Activated naive CD4-positive, alpha-beta T cell treated with anti-CD3 and anti-CD28 coated beads, Interleukin-2, amount 50 U/mL, for 72 hours (primary cell): ENCODE measurements at regions not wholly inside any gene's neighbourhood (a gene's known extent, or its start where the extent isn't known, plus 50 kb on each side); places are given as distances from the start of the nearest gene placed in this dataset.

Experiments used
- ATAC-seq, 2 donors: fragments of 150-1000 bp; cut with Tn5 transposase; 2 replicates each; pipeline ENCODE4 v1.10.0; 2021; ENCODE audit warnings: mild to moderate bottlenecking in 2 of 2, moderate library complexity in 2 of 2
- DNase-seq, 2 donors: peaks; one replicate each; pipeline ENCODE4 v3.0.0; 2021 to 2022; ENCODE audit warnings: low spot score in 2 of 2
- H3K27ac Mint-ChIP-seq, 2 donors: one replicate each; pipeline ENCODE4 v1.8.0; 2022; ENCODE audit warnings: mild to moderate bottlenecking in 2 of 2, mixed read lengths in 2 of 2
- H3K36me3 Mint-ChIP-seq, 2 donors: one replicate each; pipeline ENCODE4 v1.8.0; 2022; ENCODE audit warnings: mixed read lengths in 2 of 2
- H3K9me3 Mint-ChIP-seq, 2 donors: one replicate each; pipeline ENCODE4 v1.8.0; 2022; ENCODE audit warnings: mixed read lengths in 2 of 2

GRCh38 chr18:67612281-67612680 lies 95.8 kb upstream of the DSEL start:
- H3K36me3 Mint-ChIP-seq: no peaks in the 10 kb centered on the region
- H3K27ac Mint-ChIP-seq: no peak overlapping the region
- ATAC-seq: no peak
- no peak for DNase-seq
- no peaks in the 10 kb centered on the region for H3K9me3 Mint-ChIP-seq

- Mint-ChIP-seq H3K9me3 (peaks cover 0 to 3% of the 10 kb centered on the region in 2 donors), H3K36me3 (no peaks in the 10 kb centered on the region), H3K27ac (no peak overlapping the region)
- ATAC-seq: no peak
- no peak for DNase-seq
Measured at GRCh38 chr18:67608615-67609273, 92.2 kb upstream of the DSEL start.

- no peak for ATAC-seq
- H3K27ac Mint-ChIP-seq: no peak overlapping the region
- H3K9me3 Mint-ChIP-seq: peaks cover 0 to 3% of the 10 kb centered on the region in 2 donors
- no peak for DNase-seq
- H3K36me3 Mint-ChIP-seq: no peaks in the 10 kb centered on the region
Measured at GRCh38 chr18:67608191-67608590, 91.7 kb upstream of the DSEL start.

GRCh38 chr18:67600181-67601180 lies 84.0 kb upstream of the DSEL start:
- Mint-ChIP-seq H3K27ac (no peak overlapping the region), H3K9me3 (peaks cover 0 to 6% of the 10 kb centered on the region in 2 donors), H3K36me3 (no peaks in the 10 kb centered on the region)
- ATAC-seq (no peak), DNase-seq (no peak)

DNA sequence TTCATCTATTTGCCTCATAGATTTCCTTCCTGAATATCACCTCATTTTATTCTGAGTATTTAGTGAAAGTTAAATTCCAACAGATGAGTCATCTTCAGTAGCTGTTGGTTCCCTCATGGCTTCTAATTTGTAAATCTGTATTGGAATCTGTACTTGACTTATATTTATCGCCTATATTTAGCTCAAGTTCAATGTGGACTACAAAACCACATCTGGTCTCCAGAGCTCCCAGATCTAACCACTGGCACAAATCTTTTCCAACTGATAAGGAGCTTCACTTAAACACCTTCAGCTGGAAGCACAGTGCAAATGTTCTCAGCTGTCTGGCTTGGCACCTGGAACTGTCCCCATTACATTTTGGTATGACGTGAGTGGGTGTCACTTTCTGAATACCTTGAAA lies 82.8 kb upstream of the DSEL start:
- Mint-ChIP-seq H3K36me3 (no peaks in the 10 kb centered on the region), H3K9me3 (peaks cover 0 to 12% of the 10 kb centered on the region in 2 donors), H3K27ac (no peak overlapping the region)
- DNase-seq (no peak), ATAC-seq (no peak)

- Mint-ChIP-seq H3K27ac (no peak overlapping the region), H3K36me3 (no peaks in the 10 kb centered on the region), H3K9me3 (peaks cover 0 to 8% of the 10 kb centered on the region in 2 donors)
- ATAC-seq (no peak), DNase-seq (no peak)
Measured at GRCh38 chr18:67597759-67598158, 81.2 kb upstream of the DSEL start.

DNA sequence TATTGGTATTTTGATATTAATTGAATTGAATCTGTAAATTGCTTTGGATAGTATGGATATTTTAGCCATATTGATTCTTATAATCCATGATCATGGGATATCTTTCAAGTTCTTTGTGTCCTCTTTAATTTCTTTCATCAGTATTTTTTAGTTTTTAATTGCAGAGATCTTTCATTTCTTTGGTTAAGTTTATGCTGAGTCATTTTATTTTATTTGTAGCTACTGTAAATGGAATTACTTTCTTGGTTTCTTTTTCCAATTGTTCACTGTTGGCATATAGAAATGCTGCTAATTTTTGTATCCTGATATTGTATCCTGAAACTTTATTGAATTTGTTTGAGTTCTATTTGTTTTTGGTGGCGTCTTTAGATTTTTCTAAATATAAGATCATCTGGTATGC lies 79.5 kb upstream of the DSEL start:
- H3K36me3 Mint-ChIP-seq: no peaks in the 10 kb centered on the region
- DNase-seq: no peak
- ATAC-seq: no peak
- peaks cover 0 to 8% of the 10 kb centered on the region in 2 donors for H3K9me3 Mint-ChIP-seq
- no peak overlapping the region for H3K27ac Mint-ChIP-seq

DNA sequence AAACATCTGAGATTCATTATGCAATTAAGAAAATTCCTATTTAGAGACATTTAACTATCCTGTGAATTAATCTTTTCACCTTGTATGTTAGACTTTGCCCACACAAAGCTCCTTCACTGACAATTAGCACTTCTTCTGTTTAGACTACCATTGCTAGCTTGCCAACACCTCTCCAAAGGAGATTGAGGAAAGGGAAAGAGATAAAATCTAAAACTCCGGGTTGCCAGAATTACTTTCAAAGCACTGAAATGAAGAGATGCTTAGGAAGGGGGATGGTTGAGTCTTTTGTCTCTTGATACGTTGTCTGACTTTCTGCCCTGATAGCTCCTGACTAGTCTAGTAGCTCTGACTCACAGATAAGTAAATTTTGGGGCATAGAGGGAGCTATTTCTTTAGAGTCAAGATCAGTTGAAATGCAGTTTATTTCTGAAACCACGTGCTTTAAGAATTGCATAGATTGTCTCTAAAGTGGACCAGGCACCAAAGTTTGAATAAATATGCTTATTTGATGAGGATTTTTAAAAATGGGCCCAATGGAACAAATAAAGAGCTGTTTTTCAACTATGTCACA lies 74.1 kb upstream of the DSEL start:
- DNase-seq: no peak
- peaks cover 0 to 7% of the 10 kb centered on the region in 2 donors for H3K9me3 Mint-ChIP-seq
- no peak for ATAC-seq
- H3K27ac Mint-ChIP-seq: no peak overlapping the region
- H3K36me3 Mint-ChIP-seq: no peaks in the 10 kb centered on the region

- ATAC-seq (no peak), DNase-seq (no peak)
- Mint-ChIP-seq H3K27ac (no peak overlapping the region), H3K9me3 (peaks cover 0 to 3% of the 10 kb centered on the region in 2 donors), H3K36me3 (peaks cover 0 to 5% of the 10 kb centered on the region in 2 donors)
Measured at GRCh38 chr18:67589325-67589724, 72.8 kb upstream of the DSEL start.

GRCh38 chr18:67586101-67586500 lies 69.6 kb upstream of the DSEL start:
- Mint-ChIP-seq H3K9me3 (peaks cover 0 to 5% of the 10 kb centered on the region in 2 donors), H3K27ac (no peak overlapping the region), H3K36me3 (peaks cover 0 to 7% of the 10 kb centered on the region in 2 donors)
- no peak for ATAC-seq
- DNase-seq: no peak

DNA sequence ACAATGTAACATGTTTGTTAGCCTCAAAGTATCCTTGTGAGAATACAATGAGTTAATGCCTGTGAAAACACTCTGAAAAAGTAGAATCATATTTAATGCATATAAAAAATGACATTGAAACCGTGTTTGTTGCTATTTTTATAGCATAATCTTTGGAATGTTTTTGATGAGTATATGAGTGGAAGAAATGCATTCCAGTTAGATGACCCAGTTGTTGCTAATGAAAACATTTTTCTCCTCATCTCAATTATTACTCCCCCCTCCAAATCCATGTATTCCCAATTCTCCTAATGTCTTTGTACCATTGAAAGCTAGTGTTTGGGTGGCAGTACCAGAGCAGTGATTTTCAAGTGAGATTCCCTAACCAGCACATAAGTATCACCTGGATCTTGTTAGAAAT lies 67.1 kb upstream of the DSEL start:
- ATAC-seq: no peak
- Mint-ChIP-seq H3K36me3 (peaks cover 0 to 7% of the 10 kb centered on the region in 2 donors), H3K27ac (no peak overlapping the region), H3K9me3 (peaks cover 0 to 5% of the 10 kb centered on the region in 2 donors)
- no peak for DNase-seq

DNA sequence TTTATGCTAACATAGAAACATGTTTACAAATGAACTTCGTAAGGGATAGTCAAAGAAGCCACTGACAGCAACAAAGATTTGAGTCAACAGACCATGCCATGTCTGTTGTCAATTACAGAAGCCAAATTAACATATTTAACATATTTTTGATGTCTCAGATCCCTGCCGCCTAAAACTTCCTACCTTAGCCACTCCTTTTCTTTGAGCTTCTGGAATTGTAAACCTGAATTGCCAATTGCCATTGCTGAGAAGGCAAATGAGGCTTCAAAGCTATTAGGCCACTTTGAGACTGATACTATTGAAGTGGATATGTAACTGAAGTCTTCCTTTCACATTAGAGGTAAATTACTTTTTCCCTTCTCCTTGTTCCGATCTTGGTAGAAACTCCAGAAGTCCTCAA lies 66.0 kb upstream of the DSEL start:
- ATAC-seq: no peak
- Mint-ChIP-seq H3K36me3 (peaks cover 0 to 7% of the 10 kb centered on the region in 2 donors), H3K9me3 (peaks cover 0 to 5% of the 10 kb centered on the region in 2 donors), H3K27ac (no peak overlapping the region)
- no peak for DNase-seq

GRCh38 chr18:67581178-67581577 lies 64.7 kb upstream of the DSEL start:
- Mint-ChIP-seq H3K27ac (no peak overlapping the region), H3K9me3 (peaks cover 0 to 5% of the 10 kb centered on the region in 2 donors), H3K36me3 (peaks cover 0 to 7% of the 10 kb centered on the region in 2 donors)
- ATAC-seq (no peak), DNase-seq (no peak)

GRCh38 chr18:67577386-67577785 lies 60.9 kb upstream of the DSEL start:
- no peak overlapping the region for H3K27ac Mint-ChIP-seq
- no peak for ATAC-seq
- H3K36me3 Mint-ChIP-seq: no peaks in the 10 kb centered on the region
- H3K9me3 Mint-ChIP-seq: no peaks in the 10 kb centered on the region
- DNase-seq: no peak

GRCh38 chr18:67574749-67575148 lies 58.2 kb upstream of the DSEL start:
- DNase-seq (no peak), ATAC-seq (peak in 1 of 2 donors; percentile 59)
- Mint-ChIP-seq H3K27ac (no peak overlapping the region), H3K36me3 (no peaks in the 10 kb centered on the region), H3K9me3 (no peaks in the 10 kb centered on the region)

GRCh38 chr18:67568166-67568565 lies 51.6 kb upstream of the DSEL start:
- ATAC-seq (no peak), DNase-seq (no peak)
- Mint-ChIP-seq H3K36me3 (no peaks in the 10 kb centered on the region), H3K9me3 (no peaks in the 10 kb centered on the region), H3K27ac (no peak overlapping the region)
